ENCODE measurements at regions not wholly inside any gene's neighbourhood (a gene's known extent, or its start where the extent isn't known, plus 50 kb on each side); places are given as distances from the start of the nearest gene placed in this dataset.
A peak's percentile ranks its signal among the peaks of the same experiment; 100 is the strongest.

GRCh38 chr5:106974272-106974671, 696.5 kb downstream of the EFNA5 start:
- Mint-ChIP-seq H3K4me3 (no peak overlapping the region), H3K27me3 (ENCODE audit: low read depth) (no peaks in the 10 kb centered on the region), H3K27ac (peak overlapping the region in 1 of 3 experiments; percentile 50; a peak in 2 of 7 replicates), H3K4me1 (peaks cover 39 to 52% of the 10 kb centered on the region in 2 experiments), H3K9me3 (no peaks in the 10 kb centered on the region), H3K36me3 (ENCODE audit: insufficient read depth in 1 of 3, low read depth in 3 of 3) (0 out of 7 replicates have a peak, but pooled peaks cover 0 to 2% (median 0%) of the 10 kb centered on the region in 3 experiments)
- Histone ChIP-seq H2BK5ac (ENCODE audit: insufficient read length, low read length) (no peak overlapping the region), H2AK5ac (ENCODE audit: insufficient read length, low read length) (no peak overlapping the region), H3K23me2 (ENCODE audit: insufficient read length, low read depth, low read length, poor library complexity, severe bottlenecking) (no peaks in the 10 kb centered on the region), H3K4ac (ENCODE audit: low read depth, low read length) (no peak overlapping the region), H3K56ac (ENCODE audit: insufficient read length, low read depth, low read length) (no peak overlapping the region), H3K9me3 (ENCODE audit: control insufficient read depth, low read depth, low read length) (no peaks in the 10 kb centered on the region), H3K18ac (ENCODE audit: insufficient read length, low read depth, low read length) (no peak overlapping the region), H3K14ac (ENCODE audit: insufficient read depth, low read length) (no peak overlapping the region), H4K8ac (replicated peaks; ENCODE audit: insufficient read length, low read depth, low read length) (no peak overlapping the region), H2AFZ (ENCODE audit: low read length) (no peak overlapping the region), H4K91ac (ENCODE audit: insufficient read length, low read depth, low read length) (no peak overlapping the region), H2BK15ac (ENCODE audit: low read depth, low read length) (no peak overlapping the region), H3T11ph (ENCODE audit: low read length) (no peak overlapping the region), H3K4me1 (ENCODE audit: insufficient read depth, low read length) (peaks cover 6% of the 10 kb centered on the region), H3K9ac (ENCODE audit: extremely low read depth, insufficient read length, low read length) (no peak overlapping the region), H3K23ac (ENCODE audit: insufficient read length, low read depth, low read length) (no peak overlapping the region), H3K79me1 (ENCODE audit: insufficient read depth, low read depth, low read length, poor library complexity, severe bottlenecking) (no peaks in the 10 kb centered on the region), H3K27ac (ENCODE audit: insufficient read length, low read depth, low read length) (no peak overlapping the region), H2BK12ac (ENCODE audit: insufficient read length, low read depth, low read length) (no peak overlapping the region), H3K79me2 (ENCODE audit: insufficient read depth, low read length) (peaks cover 1% of the 10 kb centered on the region; the same call in 1 of the 2 replicates), H3K4me2 (ENCODE audit: insufficient read depth, insufficient read length, low read length) (peak overlapping the region; percentile 21), H2BK120ac (ENCODE audit: low read depth, low read length, poor library complexity, severe bottlenecking) (no peak overlapping the region), H4K5ac (ENCODE audit: insufficient read length, low read depth, low read length) (no peak overlapping the region), H3K27me3 (ENCODE audit: insufficient read depth, low read length) (no peaks in the 10 kb centered on the region), H2BK20ac (ENCODE audit: low read depth, low read length, poor library complexity, severe bottlenecking) (no peak overlapping the region), H4K20me1 (ENCODE audit: control insufficient read depth, insufficient read depth, insufficient read length) (no peaks in the 10 kb centered on the region)
- no CpG with 5 or more reads among the region's 2 CpGs for WGBS (ENCODE audit: extremely low coverage, insufficient read length, low lambda C conversion rate)
- no peak for TF ChIP-seq CTCF (conservative IDR thresholded peaks at IDR 0.05)
- no peak for DNase-seq
